ENCODE measurements at regions not wholly inside any gene's neighbourhood (a gene's known extent, or its start where the extent isn't known, plus 50 kb on each side); places are given as distances from the start of the nearest gene placed in this dataset.
"Not testable (repeated sequence)": the region's sequence is repeated elsewhere in the genome, so short reads cannot be mapped to it uniquely, and the experiment has no call there.

- H3K36me3 ChIP-seq (ENCODE audit: insufficient read depth, low read length) = no peaks in the 10 kb centered on the region
- DNase-seq = no peak
- H3K9ac ChIP-seq (ENCODE audit: low read depth, low read length) = no peak overlapping the region
- H3K79me2 ChIP-seq (ENCODE audit: insufficient read depth, low read length) = no peaks in the 10 kb centered on the region
- H3K4me1 ChIP-seq (ENCODE audit: insufficient read depth, low read length) = no peaks in the 10 kb centered on the region
- TF ChIP-seq EZH2 (IDR thresholded peaks at IDR 0.05; ENCODE audit: borderline replicate concordance, low read depth, low read length, severe bottlenecking) (no peak), CTCF (IDR thresholded peaks at IDR 0.05; ENCODE audit: borderline replicate concordance, extremely low read depth, low read length, poor library complexity, severe bottlenecking) (no peak)
- H3K4me3 ChIP-seq (ENCODE audit: low read depth in 1 of 2, low read length in 2 of 2) = no peak overlapping the region
- H4K20me1 ChIP-seq (ENCODE audit: insufficient read depth, low read length) = no peaks in the 10 kb centered on the region
- no peaks in the 10 kb centered on the region for H3K9me3 ChIP-seq (ENCODE audit: insufficient read depth, low read length, severe bottlenecking)
- H3K27me3 ChIP-seq (ENCODE audit: insufficient read depth, low read length, poor library complexity) = no peaks in the 10 kb centered on the region
- no peak overlapping the region for H3K4me2 ChIP-seq (ENCODE audit: insufficient read depth, low read length)
- no peak overlapping the region for H3K27ac ChIP-seq (ENCODE audit: low read length)
- H2AFZ ChIP-seq (ENCODE audit: low read depth, low read length) = no peak overlapping the region
- no peak for ATAC-seq (ENCODE audit: insufficient read depth, low read depth)
Observed at GRCh38 chr3:70684701-70685100, 372.3 kb upstream of the MDFIC2 start.

GRCh38 chr3:70675810-70676209, 363.4 kb upstream of the MDFIC2 start:
- H3K9ac ChIP-seq (ENCODE audit: low read depth, low read length); H3K4me3 ChIP-seq (ENCODE audit: low read depth in 1 of 2, low read length in 2 of 2); H3K27me3 ChIP-seq (ENCODE audit: insufficient read depth, low read length, poor library complexity); ATAC-seq (ENCODE audit: insufficient read depth, low read depth); H2AFZ ChIP-seq (ENCODE audit: low read depth, low read length); H3K79me2 ChIP-seq (ENCODE audit: insufficient read depth, low read length); H3K27ac ChIP-seq (ENCODE audit: low read length); H4K20me1 ChIP-seq (ENCODE audit: insufficient read depth, low read length); H3K4me2 ChIP-seq (ENCODE audit: insufficient read depth, low read length); H3K9me3 ChIP-seq (ENCODE audit: insufficient read depth, low read length, severe bottlenecking); H3K36me3 ChIP-seq (ENCODE audit: insufficient read depth, low read length); H3K4me1 ChIP-seq (ENCODE audit: insufficient read depth, low read length); DNase-seq: not testable (repeated sequence)

- Histone ChIP-seq H3K79me2 (ENCODE audit: insufficient read depth, low read length) (no peaks in the 10 kb centered on the region), H3K4me1 (ENCODE audit: insufficient read depth, low read length) (no peaks in the 10 kb centered on the region), H3K9ac (ENCODE audit: low read depth, low read length) (no peak overlapping the region), H4K20me1 (ENCODE audit: insufficient read depth, low read length) (no peaks in the 10 kb centered on the region), H3K4me3 (ENCODE audit: low read depth in 1 of 2, low read length in 2 of 2) (no peak overlapping the region), H3K9me3 (ENCODE audit: insufficient read depth, low read length, severe bottlenecking) (no peaks in the 10 kb centered on the region), H3K27ac (ENCODE audit: low read length) (no peak overlapping the region), H3K4me2 (ENCODE audit: insufficient read depth, low read length) (no peak overlapping the region), H3K36me3 (ENCODE audit: insufficient read depth, low read length) (no peaks in the 10 kb centered on the region), H2AFZ (ENCODE audit: low read depth, low read length) (no peak overlapping the region), H3K27me3 (ENCODE audit: insufficient read depth, low read length, poor library complexity) (peaks cover 4% of the 10 kb centered on the region)
- DNase-seq (no peak), ATAC-seq (ENCODE audit: insufficient read depth, low read depth) (no peak)
- no peak for TF ChIP-seq EZH2 (IDR thresholded peaks at IDR 0.05; ENCODE audit: borderline replicate concordance, low read depth, low read length, severe bottlenecking)
Observed at GRCh38 chr3:70658513-70659310, 346.3 kb upstream of the MDFIC2 start.

GRCh38 chr3:70657454-70657853, 345.0 kb upstream of the MDFIC2 start:
- Histone ChIP-seq H3K9ac (ENCODE audit: low read depth, low read length) (no peak overlapping the region), H3K27ac (ENCODE audit: low read length) (no peak overlapping the region), H4K20me1 (ENCODE audit: insufficient read depth, low read length) (no peaks in the 10 kb centered on the region), H3K27me3 (ENCODE audit: insufficient read depth, low read length, poor library complexity) (peaks cover 4% of the 10 kb centered on the region), H3K36me3 (ENCODE audit: insufficient read depth, low read length) (no peaks in the 10 kb centered on the region), H3K4me1 (ENCODE audit: insufficient read depth, low read length) (no peaks in the 10 kb centered on the region), H2AFZ (ENCODE audit: low read depth, low read length) (no peak overlapping the region), H3K9me3 (ENCODE audit: insufficient read depth, low read length, severe bottlenecking) (no peaks in the 10 kb centered on the region), H3K4me3 (ENCODE audit: low read depth in 1 of 2, low read length in 2 of 2) (no peak overlapping the region), H3K4me2 (ENCODE audit: insufficient read depth, low read length) (no peak overlapping the region), H3K79me2 (ENCODE audit: insufficient read depth, low read length) (no peaks in the 10 kb centered on the region)
- DNase-seq (no peak), ATAC-seq (ENCODE audit: insufficient read depth, low read depth) (no peak)
- TF ChIP-seq CTCF (IDR thresholded peaks at IDR 0.05; ENCODE audit: borderline replicate concordance, extremely low read depth, low read length, poor library complexity, severe bottlenecking) = no peak
- no peak for TF ChIP-seq EZH2 (IDR thresholded peaks at IDR 0.05; ENCODE audit: borderline replicate concordance, low read depth, low read length, severe bottlenecking)
